NCI-H146 treated with DMSO at 0.1 percent for 48 hours (cell line): ENCODE measurements at regions not wholly inside any gene's neighbourhood (a gene's known extent, or its start where the extent isn't known, plus 50 kb on each side); places are given as distances from the start of the nearest gene placed in this dataset.
"Not testable (repeated sequence)": the region's sequence is repeated elsewhere in the genome, so short reads cannot be mapped to it uniquely, and the experiment has no call there.

Experiments used
- DNase-seq: peaks from one replicate; lab custom pipeline; 2025; ENCODE audit not compliant: unreplicated experiment; lab: John Stamatoyannopoulos, UW

- no peak for DNase-seq
These were observed 51.3 kb upstream of the CADPS start for GRCh38 chr3:62926494-62926893.

GRCh38 chr3:62928256-62928655 is 53.0 kb upstream of the CADPS start:
- DNase-seq: no peak

DNA sequence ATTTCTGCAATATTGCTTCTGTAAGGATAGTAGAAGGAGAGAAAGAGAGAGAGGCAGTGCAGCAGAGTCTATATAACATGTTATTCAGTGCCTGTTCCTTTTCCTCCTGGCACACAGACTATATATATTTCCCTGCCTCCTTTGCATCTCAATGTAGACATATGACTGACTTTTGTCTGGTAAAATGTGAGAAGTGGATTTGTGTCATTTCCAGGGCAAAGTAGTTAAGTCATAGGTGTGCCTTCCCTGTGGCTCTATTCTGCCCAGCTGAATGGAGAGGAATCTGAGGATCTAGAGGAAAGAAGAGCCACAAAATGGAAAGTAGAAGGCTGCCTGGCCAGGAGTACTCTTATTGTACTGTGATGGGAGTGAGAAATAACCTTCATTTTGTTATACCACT is 54.6 kb upstream of the CADPS start:
- DNase-seq: no peak

DNA sequence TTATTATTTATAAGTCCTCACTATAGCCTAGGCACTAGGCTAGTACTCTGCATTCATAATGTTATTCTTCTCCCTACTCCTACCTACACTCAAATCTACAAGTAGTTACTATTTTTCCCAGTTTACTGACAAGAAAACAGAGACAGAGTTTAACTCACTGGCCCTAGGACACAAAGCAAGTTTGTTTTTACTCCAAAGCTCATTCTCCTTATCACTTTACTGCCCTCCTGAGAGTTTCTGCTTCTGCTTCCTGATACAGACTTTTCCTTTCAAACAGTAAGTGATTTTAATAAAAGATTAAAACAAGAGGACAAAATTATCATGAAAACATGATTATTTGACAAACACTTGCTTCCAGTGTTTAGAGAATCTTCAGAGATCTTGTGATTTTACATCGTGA is 60.6 kb upstream of the CADPS start:
- DNase-seq: no peak

GRCh38 chr3:62936626-62937254 is 61.5 kb upstream of the CADPS start:
- DNase-seq: no peak

DNA sequence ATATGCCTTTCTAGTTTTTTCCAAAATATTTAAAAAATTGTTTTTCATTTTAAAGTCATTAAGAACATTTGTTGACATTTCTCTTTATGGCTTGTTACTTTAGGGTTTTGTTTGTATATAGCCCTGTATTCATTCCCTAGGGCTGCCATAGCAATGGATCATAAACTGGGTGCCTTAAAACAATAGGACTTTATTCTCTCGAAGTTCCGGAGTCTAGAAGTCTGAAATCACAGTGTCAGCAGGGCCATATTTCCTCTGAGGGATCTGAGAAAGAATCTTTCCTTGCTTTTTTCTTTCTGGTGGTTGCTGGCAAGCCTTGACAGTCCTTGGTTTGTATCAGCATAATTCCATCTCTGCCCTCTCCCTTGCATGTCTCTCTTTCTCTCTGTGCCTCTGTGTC is 63.4 kb upstream of the CADPS start:
- no peak for DNase-seq

- no peak for DNase-seq
These were observed 64.5 kb upstream of the CADPS start for GRCh38 chr3:62939707-62940106.

DNA sequence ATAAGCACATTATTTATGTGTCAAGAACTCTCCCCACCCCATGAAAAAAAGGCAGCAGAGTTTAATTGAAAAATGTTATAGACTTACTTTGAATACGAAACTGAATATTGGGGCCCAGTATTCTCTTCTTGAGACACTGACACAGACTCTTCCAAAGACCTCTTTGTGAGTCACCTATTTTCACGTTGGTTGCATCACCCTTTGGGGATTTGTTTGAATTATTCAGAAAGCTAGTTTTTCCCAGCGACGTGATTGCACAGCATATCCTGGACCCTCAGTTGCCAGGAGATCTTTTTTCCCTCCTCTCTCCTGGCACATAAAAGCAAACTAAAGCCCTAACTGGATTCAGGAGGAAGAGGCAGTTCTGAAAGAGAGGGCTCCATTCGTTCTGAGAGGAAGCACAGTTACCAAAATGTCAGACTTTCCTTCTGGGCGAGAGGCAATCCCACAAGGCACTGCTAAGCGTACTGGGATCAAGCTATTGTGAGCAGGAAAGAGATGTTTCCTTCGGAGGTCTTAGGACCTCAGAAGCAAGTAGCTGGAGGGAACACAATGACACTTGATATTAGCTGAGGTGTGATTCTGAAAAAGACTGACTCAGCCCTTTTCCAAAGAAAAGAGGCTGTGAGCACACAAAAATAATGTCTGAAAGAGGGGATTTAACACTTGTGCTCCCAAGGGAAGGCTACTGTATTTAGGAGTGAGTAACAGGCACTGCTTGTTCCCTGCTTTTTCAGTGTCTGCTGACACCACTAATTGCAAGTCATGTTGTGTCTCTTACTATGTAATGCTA is 65.8 kb upstream of the CADPS start:
- no peak for DNase-seq

GRCh38 chr3:62942227-62942626 is 67.0 kb upstream of the CADPS start:
- DNase-seq: no peak

GRCh38 chr3:62942764-62943163 is 67.5 kb upstream of the CADPS start:
- no peak for DNase-seq

DNA sequence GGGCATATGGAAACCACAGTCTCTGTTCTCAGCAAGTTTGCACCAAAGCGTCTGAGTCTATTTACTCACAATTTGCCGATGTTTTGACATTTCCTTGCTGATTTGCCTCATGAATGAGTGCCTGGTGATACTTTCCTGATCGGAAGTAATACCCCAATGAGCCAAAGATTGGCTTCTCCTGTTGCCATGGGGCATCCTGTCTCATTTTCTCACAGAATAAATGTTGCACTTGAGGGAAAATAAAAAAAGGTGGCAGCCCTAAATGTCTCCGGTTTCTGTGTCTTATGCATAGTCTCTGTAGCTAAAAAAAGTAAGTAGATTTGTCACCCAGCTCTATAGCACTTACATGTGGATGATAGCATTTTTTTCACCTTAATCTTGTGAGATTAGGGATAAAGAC is 73.7 kb upstream of the CADPS start:
- no peak for DNase-seq

DNA sequence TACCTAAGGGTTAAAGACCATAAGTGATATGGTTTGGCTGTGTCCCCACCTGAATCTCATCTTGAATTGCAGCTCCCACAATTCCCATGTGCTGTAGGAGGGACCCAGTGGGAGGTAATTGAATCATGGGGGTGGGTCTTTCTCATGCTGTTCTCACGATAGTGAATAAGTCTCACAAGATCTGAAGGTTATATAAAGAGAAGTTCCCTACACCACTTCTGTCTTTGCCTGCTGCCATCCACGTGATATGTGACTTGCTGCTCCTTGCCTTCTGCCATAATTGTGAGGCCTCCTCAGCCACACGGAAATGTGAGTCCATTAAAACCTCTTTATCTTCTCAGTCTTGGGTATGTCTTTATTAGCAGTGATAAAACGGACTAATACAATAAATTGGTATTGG is 75.0 kb upstream of the CADPS start:
- no peak for DNase-seq

DNA sequence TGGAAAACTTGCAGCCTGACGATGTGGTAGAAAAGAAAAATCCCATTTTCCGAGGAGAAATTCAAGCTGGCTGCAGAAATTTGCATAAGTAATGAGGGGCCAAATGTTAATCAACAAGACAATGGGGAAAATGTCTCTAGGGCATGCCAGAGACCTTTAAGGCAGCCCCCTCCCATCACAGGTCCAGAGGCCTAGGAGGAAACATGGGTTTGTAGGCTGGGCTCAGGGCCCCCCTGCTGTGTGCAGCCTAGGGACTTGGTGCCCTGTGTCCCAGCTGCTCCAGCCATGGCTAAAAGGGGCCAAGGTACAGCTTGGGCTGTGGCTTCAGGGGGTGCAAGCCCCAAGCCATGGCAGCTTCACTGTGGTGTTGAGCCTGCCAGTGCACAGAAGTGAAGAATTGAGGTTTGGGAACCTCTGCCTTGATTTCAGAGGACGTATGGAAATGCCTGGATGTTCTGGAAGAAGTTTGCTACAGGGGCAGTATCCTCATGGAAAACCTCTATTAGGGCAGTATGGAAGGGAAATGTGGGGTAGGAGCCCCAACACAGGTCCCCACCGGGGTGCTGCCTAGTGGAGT is 75.9 kb upstream of the CADPS start:
- no peak for DNase-seq

- DNase-seq: not testable (repeated sequence)
These were observed 76.7 kb upstream of the CADPS start for GRCh38 chr3:62951880-62952279.

DNA sequence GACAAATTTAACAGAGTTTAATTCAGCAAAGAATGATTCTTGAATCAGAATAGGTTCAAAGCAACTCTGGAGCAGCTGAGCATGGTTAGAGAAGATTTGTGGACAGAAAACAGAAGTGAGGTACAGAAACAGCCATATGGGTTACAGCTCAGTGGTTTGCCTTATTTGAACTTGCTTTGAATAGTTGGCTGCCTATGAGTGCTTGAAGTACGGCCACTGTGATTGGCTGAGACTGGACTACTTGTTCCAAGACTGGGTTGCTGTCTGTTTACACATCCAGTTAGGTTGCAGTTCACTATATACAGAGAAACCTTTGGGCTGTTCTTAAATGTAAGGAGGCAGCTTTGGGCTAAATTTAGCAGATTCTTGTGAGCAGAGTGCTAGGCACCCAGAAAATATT is 79.4 kb upstream of the CADPS start:
- no peak for DNase-seq

DNA sequence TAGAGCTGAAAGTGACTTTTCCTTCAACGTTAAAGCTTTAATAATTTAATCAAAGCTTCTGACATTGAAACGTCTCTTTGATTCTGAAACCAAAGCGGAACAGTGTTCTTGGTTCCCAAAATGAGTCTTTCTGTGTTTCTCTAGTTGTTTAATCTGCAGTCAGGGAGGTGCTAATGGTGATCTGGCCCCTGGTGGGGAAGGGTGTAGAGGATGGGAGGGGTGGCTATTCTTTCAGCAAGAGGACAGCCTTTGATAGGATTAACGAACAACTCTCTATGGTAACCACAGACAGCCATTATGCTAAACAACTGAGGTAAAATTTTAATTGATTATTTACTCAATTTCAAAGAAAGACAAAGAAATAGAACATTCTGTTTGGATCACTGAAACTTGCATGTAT is 79.9 kb upstream of the CADPS start:
- peak; percentile 22 for DNase-seq

DNA sequence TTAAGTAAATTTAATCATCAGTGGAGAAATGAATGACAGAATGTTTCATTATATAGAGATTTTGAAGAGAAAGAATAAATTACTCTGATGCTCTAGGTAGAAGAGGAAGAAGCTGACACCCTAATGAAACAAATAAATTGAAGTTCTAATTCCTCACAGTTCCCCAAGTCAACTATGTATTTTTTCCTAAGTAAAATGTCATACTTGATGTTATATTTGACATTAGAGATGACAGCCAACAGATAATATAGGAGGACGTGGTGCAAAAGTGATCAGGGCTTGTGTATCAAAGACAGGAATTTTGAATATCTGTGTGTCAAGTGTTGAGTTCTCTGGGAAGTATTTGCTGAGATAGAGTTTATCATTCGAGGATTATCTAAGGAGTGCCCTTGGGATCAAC is 81.2 kb upstream of the CADPS start:
- DNase-seq: no peak

- DNase-seq: no peak
These were observed 86.8 kb upstream of the CADPS start for GRCh38 chr3:62961874-62962556.

DNA sequence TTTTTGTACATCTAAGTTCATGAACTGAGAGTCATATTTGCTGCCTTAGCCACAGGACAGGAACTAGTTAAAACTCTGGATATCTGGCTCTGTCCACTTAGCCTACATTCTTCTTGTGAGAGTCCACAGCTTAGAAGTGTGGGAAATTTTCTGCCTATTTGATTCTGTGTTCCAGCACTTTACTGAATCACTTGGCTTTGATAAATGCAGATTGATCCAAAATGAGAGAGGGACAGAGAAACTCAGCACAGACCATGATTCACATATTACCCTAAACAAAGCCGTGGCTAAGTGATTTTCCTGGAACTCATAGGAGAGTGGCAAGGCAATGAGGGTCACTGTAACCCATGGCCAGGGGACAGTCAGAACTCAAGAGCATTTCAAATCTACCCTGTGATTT is 87.5 kb upstream of the CADPS start:
- no peak for DNase-seq

DNA sequence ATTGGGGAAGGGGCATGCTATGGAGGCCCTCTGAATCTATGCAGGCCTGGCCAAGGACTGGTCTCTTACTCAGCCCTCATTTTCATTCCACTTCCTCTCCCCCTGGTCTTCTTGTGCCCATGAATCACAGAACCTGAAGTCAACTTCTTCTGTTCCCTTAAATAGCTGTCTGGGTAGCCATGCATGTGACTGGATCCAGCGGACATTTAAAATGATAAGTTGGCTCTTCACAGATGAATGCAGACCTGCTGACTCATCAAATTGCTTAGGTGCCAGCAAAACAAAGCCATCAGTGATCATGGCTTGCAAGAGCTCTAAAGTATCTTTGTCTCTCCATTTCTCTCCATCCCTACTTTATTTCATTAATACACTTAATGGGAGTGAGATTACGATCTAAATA is 90.1 kb upstream of the CADPS start:
- DNase-seq: no peak

DNA sequence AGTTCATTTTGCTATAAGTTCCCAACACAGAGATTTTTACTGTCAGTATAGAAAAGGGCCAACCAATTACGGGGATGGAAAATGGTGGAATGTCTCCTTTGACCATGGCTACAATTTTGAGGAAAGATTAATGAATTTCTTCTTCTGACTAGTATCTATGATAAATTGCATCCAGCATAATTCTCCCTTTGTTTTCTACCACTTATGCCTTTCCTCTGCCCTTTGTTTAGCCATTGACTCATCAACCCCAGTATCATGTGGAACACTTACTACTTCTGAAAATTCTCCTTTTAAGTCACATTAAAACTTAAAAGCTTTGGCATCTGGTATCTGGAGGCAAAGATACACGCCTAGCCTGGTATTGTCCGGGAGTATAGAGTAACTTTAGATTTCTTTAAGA is 92.9 kb upstream of the CADPS start:
- no peak for DNase-seq

GRCh38 chr3:62970648-62971047 is 95.4 kb upstream of the CADPS start:
- DNase-seq: no peak
